Left cardiac atrium (tissue), 4 donors: ENCODE measurements at regions not wholly inside any gene's neighbourhood (a gene's known extent, or its start where the extent isn't known, plus 50 kb on each side); places are given as distances from the start of the nearest gene placed in this dataset.
"Not testable (repeated sequence)": the region's sequence is repeated elsewhere in the genome, so short reads cannot be mapped to it uniquely, and the experiment has no call there.

Source experiments
- ATAC-seq, 2 donors: fragments of 200-7000 bp; cut with Tn5 transposase; one replicate each; pipeline ENCODE4 v1.9.1; 2020; ENCODE audit warnings: mild to moderate bottlenecking in 2 of 2, moderate library complexity in 2 of 2
- DNase-seq: peaks from one replicate; pipeline ENCODE4 v3.0.0-alpha.2; 2020
- intact Hi-C, 2 donors: fragments of 100-400 bp; cut with DNase I; formaldehyde crosslinking; loops; one replicate each; pipeline versions ENCODE4 v1.14.1 to v1.15.1; 2022 to 2023
- donor health status: DM: no; HTN: yes; CAD: no.
- donor health status: DM: no; HTN: yes; CAD: no; lungs with severe emphysema.
- donor health status: DM: yes; HTN: yes; CAD: no.
- donor health status: Dilated cardiomyopathy.

DNA sequence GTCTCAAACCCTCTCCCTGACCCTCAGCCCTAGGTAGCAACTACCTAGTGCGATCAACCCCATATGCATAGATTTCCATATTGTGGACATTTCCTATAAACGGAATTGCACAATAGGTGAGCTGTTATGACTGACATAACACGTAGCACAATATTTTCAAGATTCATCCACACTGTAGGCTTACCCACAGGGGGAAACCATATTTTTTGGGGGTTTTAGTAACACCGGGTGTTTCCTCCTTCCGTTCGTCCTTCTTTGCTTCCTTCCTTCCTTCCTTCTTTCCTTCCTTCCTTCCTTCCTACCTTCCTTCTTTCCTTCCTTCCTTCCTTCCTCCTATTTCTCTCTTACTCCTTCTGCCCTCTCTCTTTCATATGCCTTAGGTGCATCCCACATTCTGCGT is 524.2 kb downstream of the CWH43 start:
- DNase-seq, ATAC-seq, intact Hi-C loops: not testable (repeated sequence)

DNA sequence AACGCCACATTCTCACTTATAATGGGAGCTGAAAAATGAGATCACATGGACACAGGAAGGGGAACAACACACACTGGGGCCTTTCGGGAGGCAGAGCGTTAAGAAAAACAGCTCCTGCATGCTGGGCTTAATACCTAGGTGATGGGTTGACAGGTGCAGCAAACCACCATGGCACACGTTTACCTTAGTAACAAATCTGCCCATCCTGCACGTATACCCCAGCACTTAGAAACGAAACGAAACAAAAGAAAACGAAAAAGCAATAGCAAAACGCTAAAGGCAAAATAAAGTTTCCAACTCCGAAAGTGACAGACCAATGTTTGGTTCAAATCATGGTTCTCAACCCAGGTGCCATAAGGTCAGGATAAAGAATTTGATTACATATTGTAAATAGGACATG is 525.3 kb downstream of the CWH43 start:
- intact Hi-C loops, ATAC-seq, DNase-seq: not testable (repeated sequence)

DNA sequence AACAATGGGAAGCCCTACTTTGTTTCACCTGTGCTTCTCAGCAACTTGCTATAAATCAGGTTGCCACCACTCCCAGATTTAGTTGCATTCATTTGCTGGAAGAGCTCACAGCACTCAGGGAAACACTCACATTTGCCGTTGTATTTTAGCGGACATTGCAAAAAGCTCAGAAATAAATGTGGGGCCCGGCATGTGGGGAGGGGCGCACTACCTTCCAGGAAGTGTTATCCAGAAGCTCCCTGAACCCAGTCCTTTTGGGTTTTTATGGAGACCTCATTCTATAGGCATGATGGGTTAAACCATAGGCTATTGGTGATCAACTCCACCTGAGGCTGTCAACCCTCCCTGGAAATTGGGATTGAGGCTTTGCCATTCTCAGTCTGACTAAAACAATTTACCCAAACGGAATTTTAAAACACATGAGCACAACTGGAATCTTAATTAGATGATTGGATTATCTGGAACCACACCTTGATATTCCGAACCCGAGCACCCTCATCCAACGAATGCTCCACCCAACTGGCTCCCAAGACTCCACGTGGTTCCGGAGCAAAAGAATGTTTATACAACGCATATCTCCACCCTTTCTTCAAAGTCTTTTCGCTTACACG is 525.9 kb downstream of the CWH43 start:
- intact Hi-C loops, ATAC-seq, DNase-seq: not testable (repeated sequence)

DNA sequence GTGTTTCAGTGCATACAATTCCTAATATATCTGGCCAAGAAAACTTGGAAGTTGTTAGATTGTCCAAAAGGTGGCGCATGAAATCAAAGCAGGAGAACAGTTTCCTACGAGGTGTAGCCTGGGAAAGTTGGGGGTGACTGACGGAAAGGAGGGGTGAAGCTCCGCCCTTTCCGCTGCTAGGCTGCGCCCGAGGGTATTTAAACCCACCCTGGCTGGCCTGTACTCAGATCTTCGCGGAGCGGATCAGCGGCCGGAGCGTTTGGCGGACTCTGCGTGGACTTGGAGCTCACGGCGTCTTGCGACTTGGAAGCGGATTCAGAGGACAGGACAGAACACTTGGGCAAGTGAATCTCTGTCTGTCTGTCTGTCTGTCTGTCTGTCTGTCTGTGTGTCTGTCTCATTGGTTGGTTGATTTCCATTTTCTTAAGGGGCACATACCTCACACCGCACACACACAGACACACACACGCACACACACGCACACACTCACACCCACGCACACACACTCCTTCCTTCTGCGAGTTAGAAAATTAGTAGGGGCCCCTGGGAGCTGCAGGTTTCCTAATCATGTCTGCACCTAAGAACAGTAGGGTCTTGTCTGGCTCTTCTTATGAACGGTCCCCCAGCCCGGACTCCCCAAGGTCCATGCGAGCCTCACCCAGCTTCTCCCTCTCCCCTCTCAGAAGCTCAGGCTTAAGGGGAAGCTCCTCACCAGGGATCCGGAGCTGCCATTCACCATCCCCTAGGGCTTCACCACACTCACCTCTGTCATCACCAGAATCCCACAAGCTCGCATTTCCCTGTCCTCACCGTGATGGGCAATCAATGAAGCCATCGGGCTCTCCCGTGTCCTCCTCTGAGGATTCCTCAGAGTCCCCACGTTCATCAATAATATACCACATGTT is 526.8 kb downstream of the CWH43 start:
- ATAC-seq, intact Hi-C loops: not testable (repeated sequence)
- peak; percentile 29 for DNase-seq

DNA sequence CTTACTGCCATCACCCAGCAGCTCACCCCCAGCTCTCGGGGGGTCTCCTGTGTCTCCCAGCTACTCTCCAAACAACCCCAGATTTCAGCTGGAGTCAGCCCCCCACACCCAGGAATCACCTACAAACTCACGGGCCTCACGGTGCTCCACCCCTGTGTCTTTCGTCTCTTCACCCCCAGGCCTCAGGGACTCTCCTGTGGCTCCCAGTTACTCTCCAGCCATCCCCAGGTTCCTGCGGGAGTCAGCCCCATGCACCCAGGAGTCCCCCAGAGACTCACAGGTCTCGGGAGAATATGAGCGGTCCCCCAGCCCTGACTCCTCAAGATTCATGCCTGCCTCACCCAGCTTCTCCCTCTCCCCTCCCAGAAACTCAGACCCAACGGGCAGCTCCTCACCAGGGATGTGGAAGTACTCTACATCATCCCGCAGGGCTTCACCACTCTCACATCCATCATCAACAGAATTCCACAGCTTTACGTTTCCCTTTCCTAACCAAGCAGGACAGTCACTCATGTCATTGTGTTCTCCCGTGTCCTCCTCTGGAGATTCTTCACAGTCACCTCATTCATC is 527.6 kb downstream of the CWH43 start:
- DNase-seq, ATAC-seq, intact Hi-C loops: not testable (repeated sequence)

DNA sequence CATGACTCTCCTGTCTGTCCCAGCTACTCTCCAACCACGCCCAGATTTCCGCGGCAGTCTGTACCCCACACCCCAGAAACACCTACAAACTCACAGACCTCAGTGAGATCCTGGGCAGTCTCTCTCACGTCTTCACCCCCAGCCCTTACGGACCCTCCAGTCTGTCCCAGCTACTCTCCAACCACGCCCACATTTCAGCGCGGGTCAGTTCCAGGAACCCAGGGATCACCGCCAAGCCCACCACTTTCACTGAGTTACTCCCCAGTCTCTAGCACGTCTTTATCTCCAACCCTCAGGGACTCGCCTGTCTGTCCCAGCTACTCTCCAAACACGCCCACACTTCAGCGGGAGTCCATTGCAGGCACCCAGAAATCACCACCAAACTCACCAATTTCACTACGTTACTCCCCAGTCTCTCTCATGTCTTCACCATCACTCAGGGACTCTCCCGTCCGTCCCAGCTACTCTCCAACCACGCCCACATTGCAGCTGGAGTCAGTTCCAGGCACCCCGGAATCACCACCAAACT is 528.2 kb downstream of the CWH43 start:
- peak; percentile 28 for DNase-seq
- ATAC-seq, intact Hi-C loops: not testable (repeated sequence)

DNA sequence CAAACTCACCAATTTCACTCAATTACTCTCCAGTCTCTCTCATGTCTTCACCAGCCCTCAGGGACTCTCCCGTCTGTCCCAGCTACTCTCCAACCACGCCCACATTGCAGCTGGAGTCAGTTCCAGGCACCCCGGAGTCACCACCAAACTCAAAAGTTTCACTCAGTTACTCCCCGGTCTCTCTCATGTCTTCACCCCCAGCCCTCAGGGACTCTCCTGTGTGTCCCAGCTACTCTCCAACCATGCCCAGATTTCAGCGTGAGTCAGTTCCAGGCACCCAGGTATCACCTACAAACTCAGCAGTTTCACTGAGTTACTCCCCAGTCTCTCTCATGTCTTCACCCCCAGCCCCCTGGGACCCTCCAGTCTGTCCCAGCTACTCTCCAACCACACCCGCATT is 528.8 kb downstream of the CWH43 start:
- DNase-seq, result not testable (repeated sequence)

DNA sequence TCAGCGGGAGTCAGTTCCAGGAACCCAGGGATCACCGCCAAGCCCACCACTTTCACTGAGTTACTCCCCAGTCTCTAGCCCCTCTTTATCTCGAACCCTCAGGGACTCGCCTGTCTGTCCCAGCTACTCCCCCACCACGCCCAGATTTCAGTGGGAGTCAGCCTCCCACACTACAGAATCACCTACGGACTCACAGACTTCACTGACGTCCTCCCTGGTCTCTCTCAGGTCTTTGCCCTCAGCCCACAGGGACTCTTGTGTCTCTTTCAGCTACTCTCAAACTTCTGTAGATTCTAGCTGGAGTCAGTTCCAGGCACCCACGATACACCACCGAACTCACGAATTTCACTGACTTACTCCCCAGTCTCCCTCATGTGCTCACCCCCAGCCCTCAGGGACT is 529.2 kb downstream of the CWH43 start:
- ATAC-seq, intact Hi-C loops, DNase-seq: not testable (repeated sequence)

More for the DNA sequence above, 528.8 kb downstream of the CWH43 start:
- intact Hi-C loops, ATAC-seq: not testable (repeated sequence)

DNA sequence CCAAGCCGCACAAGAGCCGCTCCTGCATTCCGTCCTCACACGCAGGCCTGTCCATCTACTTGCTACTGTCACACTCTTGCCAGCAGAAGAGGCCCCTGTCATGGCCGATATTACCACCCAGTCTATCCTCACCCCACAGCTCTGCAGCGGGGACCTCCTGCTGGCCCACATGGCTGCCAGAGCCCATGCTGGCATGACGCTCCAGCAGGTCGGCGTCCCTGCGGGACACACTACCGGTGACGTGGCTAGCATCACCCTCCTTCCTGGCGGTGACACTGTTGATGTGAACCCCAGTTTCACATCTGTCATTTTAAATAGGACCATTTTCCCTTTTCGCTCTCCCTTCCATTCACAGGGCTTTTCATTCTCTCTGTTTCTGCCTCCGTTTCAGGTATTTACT is 530.0 kb downstream of the CWH43 start:
- DNase-seq, ATAC-seq, intact Hi-C loops: not testable (repeated sequence)

DNA sequence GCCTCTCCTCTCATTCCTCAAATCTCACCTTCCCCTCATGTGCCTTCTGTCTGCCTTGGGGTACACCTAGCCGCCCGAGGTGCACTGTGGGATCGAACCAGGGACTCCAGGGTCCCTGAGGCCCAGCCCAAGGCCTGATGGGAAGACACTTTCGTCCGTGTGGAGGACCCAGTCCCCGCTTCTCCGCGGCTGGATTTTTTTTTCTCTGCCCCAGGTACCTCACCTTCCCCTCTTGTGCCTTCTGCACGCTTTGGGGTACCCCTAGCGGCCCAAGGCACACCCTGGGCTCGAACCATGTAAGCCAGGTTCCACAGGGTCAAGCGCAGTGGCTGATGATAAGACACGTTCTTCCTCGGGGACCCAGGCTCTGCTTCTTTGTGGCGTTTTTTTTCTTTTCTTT is 530.7 kb downstream of the CWH43 start:
- ATAC-seq, result no peak
- intact Hi-C loops, result no loop called here
- DNase-seq, result no peak

DNA sequence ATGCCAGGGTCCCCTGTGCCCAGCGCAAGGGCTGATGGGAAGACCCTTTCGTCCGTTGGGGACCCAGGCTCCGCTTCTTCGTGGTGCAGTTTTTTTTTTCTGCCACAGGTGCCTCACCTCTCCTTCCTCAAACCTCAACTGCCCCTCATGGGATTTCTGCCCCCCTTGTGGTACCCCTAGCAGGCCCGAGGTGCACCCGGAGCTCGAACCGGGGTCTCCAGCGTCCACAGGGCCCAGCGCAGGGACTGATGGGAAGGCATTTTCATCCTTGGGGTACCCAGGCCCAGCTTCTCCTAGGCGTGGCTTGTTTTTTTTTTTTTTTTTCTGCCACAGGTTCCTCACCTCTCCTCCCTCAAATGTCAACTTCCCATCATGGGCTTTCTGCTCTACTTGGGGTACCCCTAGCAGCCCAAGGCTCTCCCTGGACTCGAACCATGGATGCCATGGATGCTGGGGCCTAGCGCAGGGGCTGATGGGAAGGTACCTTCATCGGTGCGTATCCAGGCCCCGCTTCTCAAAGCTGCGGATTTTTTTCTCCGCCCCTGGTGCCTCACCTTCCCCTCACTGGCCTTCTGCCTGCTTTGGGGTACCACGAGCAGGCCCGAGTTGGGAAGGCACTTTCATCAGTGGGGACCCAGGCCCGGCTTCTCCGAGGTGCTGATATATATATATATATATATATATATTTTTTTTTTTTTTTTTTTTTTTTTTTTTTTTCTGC is 531.6 kb downstream of the CWH43 start:
- DNase-seq, intact Hi-C loops, ATAC-seq: not testable (repeated sequence)

DNA sequence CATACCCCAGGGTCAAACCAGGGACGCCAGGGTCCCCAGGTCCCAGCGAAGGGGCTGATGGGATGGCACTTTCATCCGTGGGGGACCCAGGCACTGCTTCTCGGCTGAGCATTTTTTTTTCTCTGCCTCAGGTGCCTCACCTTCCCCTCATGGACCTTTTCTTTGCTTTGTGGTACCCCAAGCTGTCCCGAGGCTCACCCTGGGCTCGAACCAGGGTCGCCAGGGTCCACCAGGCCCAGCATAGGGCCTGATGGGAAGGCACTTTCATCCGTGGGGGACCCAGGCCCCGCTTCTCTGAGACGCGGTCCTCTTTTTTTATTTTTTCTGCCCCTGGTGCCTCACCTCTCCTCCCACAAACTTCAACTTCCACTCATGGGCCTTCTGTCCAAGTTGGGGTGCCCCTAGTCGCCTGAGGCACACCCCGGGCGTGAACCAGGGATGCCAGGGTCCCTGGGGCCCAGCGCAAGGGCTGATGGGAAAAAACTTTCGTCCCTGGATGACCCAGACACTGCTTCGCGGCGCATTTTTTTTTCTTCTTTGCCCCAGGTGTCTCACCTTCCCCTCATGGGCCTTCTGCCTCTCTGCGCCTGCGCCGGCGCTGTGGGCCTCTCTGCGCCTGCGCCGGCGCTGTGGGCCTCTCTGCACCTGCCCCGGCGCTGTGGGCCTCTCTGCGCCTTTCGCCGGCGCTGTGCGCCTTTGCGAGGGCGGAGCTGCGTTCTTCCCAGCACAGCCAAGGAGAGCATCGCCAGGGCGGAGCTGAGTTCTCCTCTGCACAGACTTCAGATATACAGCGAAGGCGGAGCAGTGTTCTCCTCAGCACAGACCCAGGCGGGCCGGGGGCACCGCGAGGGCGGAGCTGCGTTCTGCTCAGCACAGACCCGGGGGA is 533.3 kb downstream of the CWH43 start:
- DNase-seq, intact Hi-C loops, ATAC-seq: not testable (repeated sequence)

DNA sequence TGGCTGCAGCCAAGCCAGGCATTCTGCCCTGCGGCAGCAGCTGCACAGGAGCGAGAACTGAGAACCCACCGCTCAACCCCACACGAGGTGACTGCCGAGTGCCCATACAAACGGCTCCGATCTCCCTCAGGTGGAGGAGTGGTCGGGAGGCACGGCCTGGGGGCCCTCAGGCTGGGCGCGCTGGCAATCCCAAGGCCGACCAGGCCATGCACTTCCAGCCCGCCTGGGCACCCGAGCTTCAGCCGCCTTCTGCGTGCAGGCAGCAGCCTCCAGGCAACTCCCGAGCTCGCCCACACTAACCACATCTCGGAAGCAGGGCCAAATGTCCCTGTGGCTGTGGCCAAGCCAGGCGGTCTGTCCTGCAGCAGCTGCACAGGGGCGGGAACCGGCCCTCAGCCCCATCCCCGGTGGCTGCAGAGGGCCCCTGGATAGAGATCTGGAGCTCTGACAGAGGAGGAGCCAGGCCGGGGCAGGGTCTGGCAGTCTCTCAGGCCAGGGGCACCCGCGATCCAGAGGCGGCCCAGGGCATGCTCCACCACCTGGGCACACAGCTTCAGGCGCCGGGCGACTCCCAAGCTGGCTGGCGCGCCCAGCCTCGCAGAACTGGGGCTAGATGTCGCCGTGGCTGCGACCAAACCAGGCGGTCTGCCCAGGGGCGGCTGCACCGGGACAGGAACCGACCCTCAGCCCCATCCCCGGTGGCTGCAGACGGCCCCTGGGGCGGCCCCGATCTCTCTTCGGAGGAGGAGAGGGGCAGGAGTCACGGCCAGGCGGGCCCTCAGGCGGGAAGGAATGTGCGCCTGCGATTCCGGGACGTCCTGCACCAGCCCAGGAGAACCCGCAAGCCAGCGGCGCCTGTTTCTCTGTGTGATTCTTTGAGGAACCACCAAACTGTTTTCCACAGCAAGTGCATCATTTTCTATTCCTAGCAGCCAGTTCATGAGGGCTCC is 538.0 kb downstream of the CWH43 start:
- ATAC-seq, DNase-seq, intact Hi-C loops: not testable (repeated sequence)

DNA sequence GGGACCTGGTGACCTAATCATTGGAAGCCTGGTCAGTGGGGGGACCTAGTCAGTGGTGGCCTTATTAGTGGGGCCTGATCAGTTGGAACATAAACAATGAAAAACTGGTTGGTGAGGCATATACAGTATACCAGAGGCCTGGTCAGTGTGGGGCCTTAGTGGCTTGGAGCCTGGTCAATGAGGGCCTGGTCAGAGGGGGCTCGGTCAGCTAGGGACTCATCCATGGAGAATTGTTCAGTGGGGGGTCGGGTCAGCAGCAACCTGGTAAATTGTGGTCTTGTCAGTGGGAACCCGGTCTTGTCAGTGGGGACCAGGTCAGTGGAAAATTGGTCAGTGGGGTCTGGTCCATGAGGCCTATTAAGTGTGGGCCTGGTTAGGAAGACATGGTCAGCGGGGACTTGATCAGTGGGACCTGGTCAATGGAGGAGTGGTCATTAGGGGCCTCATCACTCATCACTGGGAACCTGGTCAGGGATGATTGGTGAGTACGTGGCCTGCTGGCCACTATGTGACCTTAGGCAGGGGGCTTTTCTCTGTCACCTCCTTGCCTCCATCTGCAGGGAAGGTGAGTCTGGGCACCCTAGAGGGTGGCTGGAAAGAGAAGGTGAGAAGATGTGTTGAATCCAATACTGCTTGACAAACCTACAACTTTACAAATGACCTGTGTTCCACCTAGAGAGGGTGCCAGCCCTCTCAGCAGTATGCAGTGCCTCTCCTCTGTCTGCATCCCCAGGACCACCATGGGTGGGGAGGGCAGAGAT is 573.0 kb downstream of the CWH43 start:
- DNase-seq, intact Hi-C loops, ATAC-seq: not testable (repeated sequence)

DNA sequence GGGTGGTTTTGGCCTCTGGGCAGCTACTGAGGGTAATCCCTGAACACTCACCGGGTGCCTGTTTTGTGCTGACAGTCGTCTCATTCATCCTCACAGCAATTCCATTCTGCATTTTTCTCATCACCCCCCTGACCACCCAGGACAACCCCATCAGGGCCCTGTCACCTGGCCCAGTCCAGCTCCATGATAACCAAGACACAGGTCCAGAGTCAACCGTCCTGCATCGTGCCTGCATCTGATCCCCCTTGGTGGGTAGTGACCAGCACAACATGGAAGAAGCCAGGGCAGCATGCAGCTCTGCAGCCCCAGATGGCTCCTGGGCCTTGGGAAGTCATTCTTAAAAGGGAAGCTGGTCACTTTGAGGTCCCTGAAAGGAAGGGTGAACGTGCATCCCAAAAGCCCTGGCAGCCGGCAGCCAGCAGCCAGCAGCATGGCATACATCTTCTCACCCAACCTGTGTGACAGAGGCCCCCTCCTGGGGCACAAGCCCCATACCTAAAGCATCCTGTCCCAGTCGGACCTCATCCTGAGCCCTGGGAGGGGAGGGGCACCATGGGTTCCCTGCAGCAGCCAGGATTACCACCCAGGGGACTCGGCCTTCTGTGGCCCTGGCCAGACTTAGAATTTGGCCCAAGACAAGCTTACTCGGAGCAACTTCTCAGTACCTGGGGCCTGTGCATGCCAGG is 574.2 kb downstream of the CWH43 start:
- DNase-seq, intact Hi-C loops, ATAC-seq: not testable (repeated sequence)

DNA sequence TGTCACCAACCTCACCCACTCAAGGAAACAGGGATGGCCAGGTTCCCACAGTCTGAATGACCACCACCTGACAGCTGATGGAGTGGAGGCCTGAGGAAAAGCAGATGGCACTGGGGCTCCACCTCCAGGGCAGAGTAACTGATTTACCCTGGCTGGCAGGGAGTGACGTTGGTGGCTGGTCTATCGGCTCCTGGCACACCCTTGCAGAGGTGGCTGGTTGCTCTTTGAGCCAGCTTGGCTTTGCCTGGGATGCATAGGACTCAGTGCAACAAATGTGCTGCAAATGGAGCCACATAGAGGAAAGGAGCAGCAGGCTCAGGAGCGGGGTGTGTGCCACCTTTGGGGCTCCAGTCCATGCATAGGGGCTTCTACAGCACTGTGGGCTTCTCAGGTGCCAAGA is 574.8 kb downstream of the CWH43 start:
- ATAC-seq, intact Hi-C loops, DNase-seq: not testable (repeated sequence)
